ENCODE measurements at regions not wholly inside any gene's neighbourhood (a gene's known extent, or its start where the extent isn't known, plus 50 kb on each side); places are given as distances from the start of the nearest gene placed in this dataset.

GRCh38 chr16:17768257-17768656 lies 297.5 kb upstream of the XYLT1 start:
- TF ChIP-seq, protein P1, sequence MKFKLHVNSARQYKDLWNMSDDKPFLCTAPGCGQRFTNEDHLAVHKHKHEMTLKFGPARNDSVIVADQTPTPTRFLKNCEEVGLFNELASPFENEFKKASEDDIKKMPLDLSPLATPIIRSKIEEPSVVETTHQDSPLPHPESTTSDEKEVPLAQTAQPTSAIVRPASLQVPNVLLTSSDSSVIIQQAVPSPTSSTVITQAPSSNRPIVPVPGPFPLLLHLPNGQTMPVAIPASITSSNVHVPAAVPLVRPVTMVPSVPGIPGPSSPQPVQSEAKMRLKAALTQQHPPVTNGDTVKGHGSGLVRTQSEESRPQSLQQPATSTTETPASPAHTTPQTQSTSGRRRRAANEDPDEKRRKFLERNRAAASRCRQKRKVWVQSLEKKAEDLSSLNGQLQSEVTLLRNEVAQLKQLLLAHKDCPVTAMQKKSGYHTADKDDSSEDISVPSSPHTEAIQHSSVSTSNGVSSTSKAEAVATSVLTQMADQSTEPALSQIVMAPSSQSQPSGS (CRISPR knock-in tag; IDR thresholded peaks at IDR 0.05; ENCODE audit: borderline replicate concordance, low read depth): no peak
- TF ChIP-seq, protein P2, sequence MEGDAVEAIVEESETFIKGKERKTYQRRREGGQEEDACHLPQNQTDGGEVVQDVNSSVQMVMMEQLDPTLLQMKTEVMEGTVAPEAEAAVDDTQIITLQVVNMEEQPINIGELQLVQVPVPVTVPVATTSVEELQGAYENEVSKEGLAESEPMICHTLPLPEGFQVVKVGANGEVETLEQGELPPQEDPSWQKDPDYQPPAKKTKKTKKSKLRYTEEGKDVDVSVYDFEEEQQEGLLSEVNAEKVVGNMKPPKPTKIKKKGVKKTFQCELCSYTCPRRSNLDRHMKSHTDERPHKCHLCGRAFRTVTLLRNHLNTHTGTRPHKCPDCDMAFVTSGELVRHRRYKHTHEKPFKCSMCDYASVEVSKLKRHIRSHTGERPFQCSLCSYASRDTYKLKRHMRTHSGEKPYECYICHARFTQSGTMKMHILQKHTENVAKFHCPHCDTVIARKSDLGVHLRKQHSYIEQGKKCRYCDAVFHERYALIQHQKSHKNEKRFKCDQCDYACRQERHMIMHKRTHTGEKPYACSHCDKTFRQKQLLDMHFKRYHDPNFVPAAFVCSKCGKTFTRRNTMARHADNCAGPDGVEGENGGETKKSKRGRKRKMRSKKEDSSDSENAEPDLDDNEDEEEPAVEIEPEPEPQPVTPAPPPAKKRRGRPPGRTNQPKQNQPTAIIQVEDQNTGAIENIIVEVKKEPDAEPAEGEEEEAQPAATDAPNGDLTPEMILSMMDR (IDR thresholded peaks at IDR 0.05): no peak
- TF ChIP-seq, protein P3, sequence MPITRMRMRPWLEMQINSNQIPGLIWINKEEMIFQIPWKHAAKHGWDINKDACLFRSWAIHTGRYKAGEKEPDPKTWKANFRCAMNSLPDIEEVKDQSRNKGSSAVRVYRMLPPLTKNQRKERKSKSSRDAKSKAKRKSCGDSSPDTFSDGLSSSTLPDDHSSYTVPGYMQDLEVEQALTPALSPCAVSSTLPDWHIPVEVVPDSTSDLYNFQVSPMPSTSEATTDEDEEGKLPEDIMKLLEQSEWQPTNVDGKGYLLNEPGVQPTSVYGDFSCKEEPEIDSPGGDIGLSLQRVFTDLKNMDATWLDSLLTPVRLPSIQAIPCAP (CRISPR knock-in tag; IDR thresholded peaks at IDR 0.05): no peak
- TF ChIP-seq ZBTB43 (CRISPR knock-in tag; IDR thresholded peaks at IDR 0.05) (no peak), ELF4 (CRISPR knock-in tag; IDR thresholded peaks at IDR 0.05; ENCODE audit: low read depth) (no peak), MYBL2 (CRISPR knock-in tag; IDR thresholded peaks at IDR 0.05) (no peak), NFE2L1 (CRISPR knock-in tag; IDR thresholded peaks at IDR 0.05) (no peak), ETV6 (CRISPR knock-in tag; IDR thresholded peaks at IDR 0.05) (no peak), ARID4B (CRISPR knock-in tag; IDR thresholded peaks at IDR 0.05; ENCODE audit: borderline replicate concordance) (no peak), TEAD4 (CRISPR knock-in tag; IDR thresholded peaks at IDR 0.05) (no peak), USF2 (CRISPR knock-in tag; IDR thresholded peaks at IDR 0.05) (no peak), ZNF317 (CRISPR knock-in tag; IDR thresholded peaks at IDR 0.05; ENCODE audit: borderline replicate concordance, low read depth) (no peak), JUN (CRISPR knock-in tag; IDR thresholded peaks at IDR 0.05) (no peak)
- TF ChIP-seq, protein P4, sequence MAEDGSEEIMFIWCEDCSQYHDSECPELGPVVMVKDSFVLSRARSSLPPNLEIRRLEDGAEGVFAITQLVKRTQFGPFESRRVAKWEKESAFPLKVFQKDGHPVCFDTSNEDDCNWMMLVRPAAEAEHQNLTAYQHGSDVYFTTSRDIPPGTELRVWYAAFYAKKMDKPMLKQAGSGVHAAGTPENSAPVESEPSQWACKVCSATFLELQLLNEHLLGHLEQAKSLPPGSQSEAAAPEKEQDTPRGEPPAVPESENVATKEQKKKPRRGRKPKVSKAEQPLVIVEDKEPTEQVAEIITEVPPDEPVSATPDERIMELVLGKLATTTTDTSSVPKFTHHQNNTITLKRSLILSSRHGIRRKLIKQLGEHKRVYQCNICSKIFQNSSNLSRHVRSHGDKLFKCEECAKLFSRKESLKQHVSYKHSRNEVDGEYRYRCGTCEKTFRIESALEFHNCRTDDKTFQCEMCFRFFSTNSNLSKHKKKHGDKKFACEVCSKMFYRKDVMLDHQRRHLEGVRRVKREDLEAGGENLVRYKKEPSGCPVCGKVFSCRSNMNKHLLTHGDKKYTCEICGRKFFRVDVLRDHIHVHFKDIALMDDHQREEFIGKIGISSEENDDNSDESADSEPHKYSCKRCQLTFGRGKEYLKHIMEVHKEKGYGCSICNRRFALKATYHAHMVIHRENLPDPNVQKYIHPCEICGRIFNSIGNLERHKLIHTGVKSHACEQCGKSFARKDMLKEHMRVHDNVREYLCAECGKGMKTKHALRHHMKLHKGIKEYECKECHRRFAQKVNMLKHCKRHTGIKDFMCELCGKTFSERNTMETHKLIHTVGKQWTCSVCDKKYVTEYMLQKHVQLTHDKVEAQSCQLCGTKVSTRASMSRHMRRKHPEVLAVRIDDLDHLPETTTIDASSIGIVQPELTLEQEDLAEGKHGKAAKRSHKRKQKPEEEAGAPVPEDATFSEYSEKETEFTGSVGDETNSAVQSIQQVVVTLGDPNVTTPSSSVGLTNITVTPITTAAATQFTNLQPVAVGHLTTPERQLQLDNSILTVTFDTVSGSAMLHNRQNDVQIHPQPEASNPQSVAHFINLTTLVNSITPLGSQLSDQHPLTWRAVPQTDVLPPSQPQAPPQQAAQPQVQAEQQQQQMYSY (CRISPR knock-in tag; IDR thresholded peaks at IDR 0.05): no peak

Data from WTC11 (cell line).